GM19452 (cell line): ENCODE measurements at regions not wholly inside any gene's neighbourhood (a gene's known extent, or its start where the extent isn't known, plus 50 kb on each side); places are given as distances from the start of the nearest gene placed in this dataset.

ENCODE experiments used
- ATAC-seq: cut with Tn5 transposase; IDR thresholded peaks from one replicate; pipeline ENCODE4 v1.9.1; 2021; ENCODE audit not compliant: unreplicated experiment

DNA sequence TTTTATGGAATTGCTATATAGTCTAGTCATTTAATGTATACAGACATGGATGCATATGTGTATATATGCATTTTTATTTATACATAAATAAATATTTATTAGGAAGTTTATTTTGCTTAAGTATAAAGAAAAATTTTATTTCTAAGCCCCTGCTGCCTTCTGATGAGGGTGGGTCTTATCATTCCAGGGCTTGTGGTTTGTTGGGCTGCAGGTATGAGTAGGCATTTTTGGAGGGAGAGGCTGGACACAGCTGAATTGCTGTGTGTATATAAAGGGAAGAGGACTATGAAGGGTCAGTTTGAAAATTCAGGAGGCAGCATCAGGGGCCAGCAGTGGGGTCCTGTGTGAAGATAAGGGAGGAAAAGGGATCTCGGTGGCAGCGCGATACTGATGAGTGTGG, 189.4 kb downstream of the TMEM182 start:
- no peak for ATAC-seq

GRCh38 chr2:102967451-102967850, 205.6 kb downstream of the TMEM182 start:
- no peak for ATAC-seq

GRCh38 chr2:102968375-102968774, 206.5 kb downstream of the TMEM182 start:
- ATAC-seq: no peak

DNA sequence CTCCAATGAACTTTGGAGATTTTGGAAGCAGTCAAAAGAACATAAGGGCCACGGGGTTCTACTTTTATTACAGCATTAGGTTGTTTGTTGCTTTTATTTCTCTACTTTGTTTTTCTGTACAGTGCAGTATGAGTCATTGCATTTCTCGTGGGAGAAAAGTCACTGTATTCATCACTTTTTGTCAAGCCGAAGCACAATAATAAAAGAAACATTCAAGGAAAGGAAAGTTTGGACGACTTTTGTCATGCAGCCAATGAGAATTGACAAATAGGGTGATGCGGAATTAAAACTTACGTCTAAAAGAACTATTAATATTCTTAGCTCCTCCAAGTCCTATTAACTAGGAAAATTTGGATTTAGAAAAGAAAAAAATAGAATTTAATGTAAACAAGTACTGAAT, 209.9 kb downstream of the TMEM182 start:
- ATAC-seq: no peak

DNA sequence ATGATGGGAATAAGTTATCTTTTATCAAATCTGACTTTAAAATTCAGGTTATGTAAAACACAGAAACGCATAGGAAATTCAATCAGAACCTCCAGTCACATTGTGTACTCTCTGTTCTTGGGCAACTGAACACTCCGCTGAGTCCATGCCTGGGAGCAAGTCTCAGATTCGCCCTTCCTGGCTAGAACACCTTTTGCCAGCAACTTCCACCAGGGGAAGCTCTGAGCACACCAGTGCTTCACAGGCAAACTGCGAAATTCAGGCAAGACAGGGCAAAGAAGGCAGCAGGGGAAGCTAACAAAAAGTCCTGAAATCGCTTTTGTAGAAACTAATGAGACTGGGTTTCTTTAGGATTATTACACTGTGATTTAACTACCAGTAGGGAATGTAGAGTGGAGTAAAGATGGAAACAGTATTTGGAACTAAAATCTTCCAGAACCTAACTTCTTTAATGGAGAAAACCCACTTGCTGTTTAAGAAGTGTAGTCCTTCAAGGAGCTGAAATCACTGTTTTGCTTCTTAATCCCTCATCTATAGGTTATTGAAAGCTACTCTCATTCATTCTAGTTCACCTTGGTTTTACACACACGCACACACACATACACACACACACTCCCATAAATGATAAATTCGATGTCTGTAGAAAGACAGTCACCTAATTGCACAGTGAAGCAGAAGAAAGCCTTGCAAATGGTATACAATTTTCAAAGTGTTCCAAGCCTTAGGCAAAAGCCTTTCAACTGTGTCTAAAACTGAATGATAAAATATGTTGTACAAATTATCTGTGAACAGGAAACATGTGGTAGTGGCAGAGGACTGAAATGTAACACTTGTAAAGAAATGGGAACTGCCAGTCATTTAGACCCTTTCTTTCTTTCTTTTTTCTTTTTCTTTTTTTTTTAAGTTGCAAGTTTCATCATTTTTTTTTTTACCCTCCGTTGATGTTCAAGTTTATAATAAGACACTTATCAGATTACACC, 214.5 kb downstream of the TMEM182 start:
- ATAC-seq: peak; percentile 62

DNA sequence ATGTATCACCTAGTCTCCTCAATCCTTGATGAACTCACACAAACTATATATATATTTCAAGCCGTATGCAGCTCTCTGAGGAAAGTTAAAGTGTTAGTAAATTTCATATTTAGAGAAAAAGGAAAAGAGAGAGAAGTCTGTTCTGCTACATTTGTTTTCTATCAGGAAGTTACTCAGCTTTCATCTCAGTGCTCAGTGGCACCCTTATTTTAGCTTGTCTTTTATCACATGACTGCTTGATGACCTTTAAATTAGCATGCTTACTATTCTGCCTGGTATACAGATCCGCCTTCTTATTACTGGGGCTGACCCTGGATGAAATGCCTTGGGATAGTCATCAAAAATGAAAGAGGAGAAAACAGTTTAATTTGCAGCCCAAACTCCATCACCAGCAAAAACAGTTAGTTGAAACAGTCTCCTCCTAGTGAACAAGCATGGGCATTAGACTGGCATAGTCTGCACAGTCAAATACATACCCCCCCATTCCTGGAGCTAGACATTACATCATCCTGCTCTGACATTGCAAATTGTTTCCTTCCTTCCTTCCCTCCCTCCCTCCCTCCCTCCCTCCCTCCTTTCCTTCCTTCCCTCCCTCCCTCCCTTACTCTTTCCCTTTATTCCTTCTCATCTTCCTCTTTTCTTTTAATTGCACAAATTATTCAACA, 215.7 kb downstream of the TMEM182 start:
- ATAC-seq: no peak

DNA sequence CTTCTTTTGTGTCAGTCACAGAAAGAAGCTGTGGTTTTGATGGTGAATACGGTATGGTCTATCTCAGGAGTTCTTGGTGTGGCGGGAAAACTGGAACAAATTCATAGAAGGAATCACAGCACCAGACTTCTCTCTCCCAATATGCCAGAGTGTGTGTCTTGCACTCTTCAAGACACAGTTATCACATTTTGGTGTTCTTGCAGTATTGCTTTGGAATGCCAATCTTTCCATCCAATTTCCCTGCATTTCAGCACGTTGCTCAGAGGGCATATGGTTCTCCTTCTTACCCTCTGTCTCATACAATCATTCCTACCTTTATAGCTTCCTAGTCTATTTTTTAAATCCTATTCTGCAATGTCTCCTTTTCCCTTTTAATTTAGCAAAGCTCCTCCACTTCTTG, 216.3 kb downstream of the TMEM182 start:
- ATAC-seq: no peak

GRCh38 chr2:102979429-102979828, 217.6 kb downstream of the TMEM182 start:
- ATAC-seq: no peak

DNA sequence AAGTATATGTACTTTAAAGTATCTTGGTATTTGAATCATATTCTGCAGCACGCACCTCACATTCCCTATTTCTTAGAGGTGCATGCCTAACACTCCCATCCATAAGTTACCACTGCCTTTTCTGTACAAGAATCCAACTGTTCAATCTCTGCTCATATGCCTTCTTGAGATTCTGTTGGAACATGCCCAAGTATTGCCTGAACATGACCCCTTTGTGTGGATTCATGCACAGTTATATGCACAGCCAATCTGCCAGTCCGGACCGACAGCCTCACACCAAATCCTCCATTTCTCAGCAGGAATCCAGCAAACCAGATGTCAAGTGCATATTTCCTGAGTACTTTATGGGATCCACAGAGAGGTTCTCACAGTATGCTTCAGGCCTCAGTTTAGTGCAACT, 222.0 kb downstream of the TMEM182 start:
- ATAC-seq: no peak

- no peak for ATAC-seq
These were observed 225.1 kb downstream of the TMEM182 start for GRCh38 chr2:102986826-102987490.

DNA sequence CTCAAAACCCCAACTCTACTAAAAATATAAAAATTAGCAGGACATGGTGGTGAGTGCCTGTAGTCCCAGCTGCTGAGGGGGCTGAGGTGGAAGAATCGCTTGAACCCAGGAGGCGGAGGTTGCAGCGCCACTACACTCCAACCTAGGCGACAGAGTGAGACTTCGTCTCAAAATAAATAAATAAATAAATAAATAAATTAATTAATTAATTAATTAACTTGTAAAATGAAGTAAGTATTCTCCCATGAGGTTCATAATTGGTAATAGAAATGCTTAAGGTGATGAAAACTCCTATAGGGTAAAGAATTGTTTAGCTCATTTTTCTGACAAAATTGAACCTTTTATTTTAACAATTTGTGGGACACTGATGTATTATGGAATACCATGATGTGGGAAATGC, 230.8 kb downstream of the TMEM182 start:
- no peak for ATAC-seq

- ATAC-seq: no peak
These were observed 238.1 kb downstream of the TMEM182 start for GRCh38 chr2:102999958-103000357.

DNA sequence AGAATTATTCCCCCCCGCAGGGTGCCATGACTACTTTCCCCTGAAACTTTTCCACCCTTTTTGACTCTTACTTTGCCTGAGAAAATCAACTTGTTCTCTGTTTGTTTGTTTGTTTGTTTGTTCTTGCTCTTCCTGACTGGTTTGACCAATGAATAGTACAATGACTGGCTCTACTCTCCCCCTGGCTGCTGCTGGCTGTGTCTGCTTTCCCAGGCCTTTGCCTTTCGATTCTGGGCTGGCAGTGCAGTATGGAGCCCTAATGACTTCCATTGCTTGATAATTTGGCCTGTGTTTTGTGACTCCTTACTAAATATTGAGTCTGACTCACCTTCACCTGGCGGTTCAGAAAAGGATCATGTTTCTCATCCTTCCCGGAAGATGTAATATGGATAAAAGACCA, 241.1 kb downstream of the TMEM182 start:
- ATAC-seq: no peak

GRCh38 chr2:103003750-103004260, 242.0 kb downstream of the TMEM182 start:
- no peak for ATAC-seq

DNA sequence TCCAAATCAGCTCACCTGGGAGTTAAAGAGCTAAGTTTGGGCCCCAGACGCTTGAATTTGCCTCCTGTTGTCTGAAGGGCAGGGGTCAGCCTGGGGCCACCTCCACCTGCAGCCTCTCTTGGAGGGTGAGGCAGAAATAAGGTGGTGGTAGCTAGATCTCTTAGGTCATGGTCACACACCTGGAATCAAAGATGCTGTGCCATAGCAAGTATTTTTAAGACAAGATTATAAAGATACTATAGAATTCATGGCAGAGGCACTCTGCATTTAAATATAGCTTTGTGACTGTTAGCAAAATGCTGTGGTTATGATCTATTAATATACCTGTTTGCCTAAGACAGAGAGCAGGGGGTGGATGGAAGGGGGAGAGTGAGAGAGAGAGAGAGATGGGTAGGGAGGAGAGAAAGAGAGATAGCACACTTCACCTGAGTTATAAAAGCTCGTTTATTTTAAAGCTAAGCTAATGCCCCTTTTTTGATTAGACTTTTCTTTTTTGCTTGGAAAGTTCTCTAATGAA, 242.7 kb downstream of the TMEM182 start:
- no peak for ATAC-seq

GRCh38 chr2:103005393-103005792, 243.6 kb downstream of the TMEM182 start:
- ATAC-seq: no peak

DNA sequence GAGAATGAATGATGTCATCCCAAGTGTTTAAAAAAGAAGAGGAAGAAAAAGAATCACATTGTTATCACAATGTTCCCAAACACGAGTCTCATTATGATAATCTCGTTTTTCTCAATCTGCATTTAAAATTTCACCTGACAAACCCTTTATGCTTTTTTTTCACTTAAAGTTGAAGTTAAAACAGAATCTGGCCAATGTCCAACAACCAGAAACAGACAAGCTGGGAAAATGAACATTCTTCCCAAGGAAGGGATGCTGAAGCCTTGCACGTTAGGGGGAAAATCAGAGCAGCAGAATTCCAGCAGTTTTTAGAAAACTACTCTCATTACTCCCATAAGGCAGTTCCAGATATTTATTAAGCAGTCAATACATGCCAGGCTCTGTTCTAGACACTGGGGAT, 245.3 kb downstream of the TMEM182 start:
- ATAC-seq: no peak

- ATAC-seq: no peak
These were observed 246.8 kb downstream of the TMEM182 start for GRCh38 chr2:103008586-103008985.

GRCh38 chr2:103009871-103010270, 248.0 kb downstream of the TMEM182 start:
- no peak for ATAC-seq

DNA sequence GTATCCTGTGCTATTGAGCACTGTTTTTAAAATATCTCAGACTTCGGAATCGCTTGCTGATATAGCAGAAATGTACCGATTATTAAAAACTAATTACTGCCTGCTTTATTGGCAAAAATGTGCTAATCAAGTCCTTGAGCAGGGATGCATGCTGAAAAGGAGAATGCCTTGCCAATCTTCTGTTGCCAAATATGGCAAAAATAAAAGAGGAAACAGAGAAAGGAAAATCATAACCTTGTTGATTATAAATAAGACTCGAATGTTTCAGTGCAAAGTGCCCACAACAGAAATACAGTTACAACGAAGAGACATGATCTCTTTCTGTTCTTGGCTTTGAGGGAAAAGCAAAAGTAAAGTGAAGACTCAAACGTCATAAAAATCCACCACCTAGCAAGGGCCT, 248.5 kb downstream of the TMEM182 start:
- ATAC-seq: no peak

GRCh38 chr2:103010751-103011150, 248.9 kb downstream of the TMEM182 start:
- ATAC-seq: no peak
